ENCODE measurements at regions not wholly inside any gene's neighbourhood (a gene's known extent, or its start where the extent isn't known, plus 50 kb on each side); places are given as distances from the start of the nearest gene placed in this dataset.
"Not testable (repeated sequence)": the region's sequence is repeated elsewhere in the genome, so short reads cannot be mapped to it uniquely, and the experiment has no call there.

DNA sequence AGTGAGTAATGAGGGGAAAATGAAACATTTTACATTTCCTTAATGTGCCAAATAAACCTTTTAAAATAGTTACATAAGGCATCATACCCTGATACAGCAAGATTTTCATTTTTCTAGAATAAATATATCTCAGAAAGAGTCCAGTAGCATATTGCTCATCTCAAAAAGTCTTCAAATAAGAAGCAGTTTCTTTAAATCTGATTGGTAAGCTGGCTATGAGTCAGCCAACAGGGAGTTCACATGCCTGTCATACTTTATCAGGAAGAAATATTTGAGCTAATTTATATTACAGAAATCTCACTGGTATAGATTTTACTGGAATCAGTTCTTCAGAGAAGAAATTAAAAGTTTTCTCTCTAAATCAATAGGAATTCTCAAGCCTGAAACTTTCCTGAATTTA is 258.1 kb downstream of the C11orf87 start:
- DNase-seq (ENCODE audit: low read depth in 2 of 2) = no peak

DNA sequence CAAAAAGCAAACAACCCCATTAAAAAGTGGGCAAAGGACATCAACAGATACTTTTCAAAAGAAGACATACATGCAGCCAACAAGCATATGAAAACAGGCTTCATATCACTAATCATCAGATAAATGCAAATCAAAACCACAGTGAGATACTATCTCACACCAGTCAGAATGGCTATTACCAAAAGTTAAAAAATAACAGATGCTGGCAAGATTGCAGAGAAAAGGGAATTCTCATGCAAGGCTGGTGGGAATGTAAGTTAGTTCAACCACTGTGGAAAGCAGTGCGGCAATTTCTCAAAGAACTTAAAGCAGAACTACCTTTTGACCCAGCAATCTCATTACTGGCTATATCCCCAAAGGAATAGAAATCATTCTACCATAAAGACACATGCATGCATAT is 260.8 kb downstream of the C11orf87 start:
- not testable (repeated sequence) for DNase-seq (ENCODE audit: low read depth in 2 of 2)

DNA sequence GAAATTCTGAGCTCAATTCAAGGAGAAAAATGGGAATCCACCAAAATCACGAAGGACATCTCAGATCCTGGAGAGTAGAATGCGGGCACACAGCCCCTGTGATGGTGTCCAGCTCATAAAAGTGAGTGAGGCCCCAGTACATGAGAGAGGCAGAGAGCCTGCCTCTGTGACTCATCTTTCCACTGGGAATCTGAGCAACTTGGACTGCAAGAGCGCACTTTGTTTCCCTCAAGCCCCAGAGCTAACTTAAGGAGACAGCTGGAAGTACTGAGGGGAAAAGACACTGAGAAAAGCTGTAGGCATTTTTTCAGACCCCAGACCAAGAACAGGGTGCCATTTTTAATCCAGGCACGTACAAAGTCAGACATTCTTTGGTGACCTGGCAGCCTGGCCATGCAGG is 273.7 kb downstream of the C11orf87 start:
- DNase-seq (ENCODE audit: low read depth in 2 of 2) = no peak

DNA sequence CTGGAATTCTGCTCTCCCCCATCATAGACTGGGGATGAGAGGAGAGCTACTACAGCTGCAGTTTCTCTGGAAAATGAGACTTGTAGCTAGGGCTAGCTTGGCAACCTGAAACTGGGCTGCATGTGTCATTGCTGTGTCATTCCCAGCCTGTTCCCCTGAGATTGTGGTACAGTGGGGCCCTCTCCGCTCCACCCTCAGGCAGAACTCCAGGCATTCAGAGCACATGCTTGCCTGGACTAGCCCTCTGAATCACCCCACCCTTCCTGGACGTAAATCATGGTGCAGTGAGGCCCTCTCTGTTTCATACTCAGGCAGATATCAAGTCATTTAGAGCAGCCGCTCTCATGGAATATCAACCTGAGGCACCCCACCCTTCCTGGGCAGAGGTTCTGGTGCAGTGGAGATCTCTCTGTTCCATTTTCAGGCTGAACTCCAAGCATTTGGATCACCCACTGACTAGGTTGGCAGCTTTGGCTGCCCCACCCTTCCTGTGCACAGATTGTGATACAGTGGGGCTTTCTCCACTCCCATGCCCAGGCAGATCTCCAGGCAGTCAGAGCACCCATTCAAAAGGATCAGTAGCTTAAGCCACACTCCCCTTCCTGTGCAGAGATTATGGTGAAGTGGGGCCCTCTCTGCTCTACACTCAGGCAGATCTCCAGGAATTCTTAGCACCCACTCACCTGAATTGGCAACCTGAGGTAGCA is 274.4 kb downstream of the C11orf87 start:
- DNase-seq (ENCODE audit: low read depth in 2 of 2) = no peak

DNA sequence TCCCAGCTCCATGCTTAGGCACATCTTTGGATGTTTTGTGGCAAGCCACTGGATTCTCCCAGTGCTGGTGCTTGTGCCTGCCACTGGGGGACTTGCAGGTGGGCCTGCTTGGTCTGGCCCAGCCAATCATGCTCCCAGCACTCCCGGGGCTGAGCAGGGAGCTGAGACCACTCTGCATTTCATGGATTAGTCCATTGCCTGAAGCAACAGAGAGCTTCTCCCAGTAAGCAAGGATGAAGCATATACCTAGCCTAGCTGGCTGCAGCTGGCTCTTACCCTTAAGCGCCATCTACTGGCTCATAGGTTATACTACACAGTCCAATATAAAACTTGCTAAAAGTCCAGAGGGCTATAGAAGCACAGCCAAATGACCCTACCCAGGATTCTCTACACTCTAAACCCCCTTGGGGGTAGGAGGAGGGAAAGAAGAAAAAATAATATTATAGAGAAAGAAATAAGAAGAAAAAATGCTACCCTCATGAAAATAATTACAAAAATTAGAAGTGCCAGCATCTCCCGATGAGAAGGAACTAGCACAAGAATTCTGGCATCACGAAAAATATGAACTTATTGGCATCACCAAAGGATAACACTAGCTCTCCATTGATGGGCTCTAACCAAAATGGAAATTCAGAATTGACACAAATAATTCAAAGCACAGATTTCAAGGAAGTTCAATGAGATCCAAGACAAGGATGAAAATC is 275.3 kb downstream of the C11orf87 start:
- DNase-seq (ENCODE audit: low read depth in 2 of 2) = no peak

DNA sequence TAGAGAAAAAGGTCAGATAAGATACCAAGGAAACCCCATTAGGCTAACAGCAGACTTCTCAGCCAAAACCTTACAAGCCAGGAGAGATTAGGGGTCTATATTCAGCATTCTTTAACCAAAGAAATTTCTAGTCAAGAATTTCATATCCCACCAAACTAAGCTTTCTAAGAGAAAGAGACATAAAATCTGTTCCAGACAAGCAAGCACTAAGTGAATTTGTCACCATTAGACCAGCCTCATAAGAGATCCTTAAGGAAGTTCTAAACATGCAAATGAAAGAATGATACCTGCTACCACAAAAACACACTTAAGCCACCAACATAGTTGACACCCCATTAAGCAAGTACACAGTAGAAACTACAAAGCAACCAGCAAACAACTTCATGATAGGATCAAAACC is 276.2 kb downstream of the C11orf87 start:
- no peak for DNase-seq (ENCODE audit: low read depth in 2 of 2)

DNA sequence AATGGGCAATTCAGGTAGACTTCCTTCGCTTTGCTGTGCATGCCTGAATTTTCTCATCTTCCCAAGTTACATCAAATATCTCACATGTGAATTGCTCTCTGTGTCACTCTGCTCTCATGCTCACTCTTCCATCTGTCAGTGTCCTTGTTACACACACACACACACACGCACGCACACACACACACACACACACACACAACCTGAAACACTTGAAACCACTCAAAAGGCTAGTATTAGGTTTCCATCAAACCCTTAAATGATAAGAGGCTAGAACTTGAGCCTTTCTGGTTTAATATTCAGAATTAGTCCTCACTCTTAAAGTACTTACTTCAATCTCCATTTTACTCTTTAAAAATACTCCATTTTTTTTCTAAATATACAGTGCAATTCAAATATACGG is 282.4 kb downstream of the C11orf87 start:
- DNase-seq (ENCODE audit: low read depth in 2 of 2) = no peak

DNA sequence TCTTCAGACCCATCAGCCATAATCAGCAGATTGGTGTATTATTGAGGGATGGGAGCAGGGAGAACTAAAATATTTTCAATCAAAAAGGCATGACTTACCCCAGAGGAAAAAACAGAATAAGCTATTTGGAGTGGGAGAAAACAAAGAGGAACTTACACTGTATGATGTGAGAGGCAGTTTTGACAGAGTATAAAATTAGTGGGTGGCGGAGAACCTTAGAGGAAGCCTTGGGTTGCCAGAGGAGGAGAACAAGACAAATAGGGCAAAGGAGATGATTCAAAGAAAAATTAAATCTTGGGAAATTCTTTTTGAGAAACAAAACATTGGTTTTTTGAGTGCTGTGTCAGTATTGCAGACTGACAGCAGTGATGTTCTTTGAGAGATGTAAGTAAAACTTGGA is 285.0 kb downstream of the C11orf87 start:
- no peak for DNase-seq (ENCODE audit: low read depth in 2 of 2)

DNA sequence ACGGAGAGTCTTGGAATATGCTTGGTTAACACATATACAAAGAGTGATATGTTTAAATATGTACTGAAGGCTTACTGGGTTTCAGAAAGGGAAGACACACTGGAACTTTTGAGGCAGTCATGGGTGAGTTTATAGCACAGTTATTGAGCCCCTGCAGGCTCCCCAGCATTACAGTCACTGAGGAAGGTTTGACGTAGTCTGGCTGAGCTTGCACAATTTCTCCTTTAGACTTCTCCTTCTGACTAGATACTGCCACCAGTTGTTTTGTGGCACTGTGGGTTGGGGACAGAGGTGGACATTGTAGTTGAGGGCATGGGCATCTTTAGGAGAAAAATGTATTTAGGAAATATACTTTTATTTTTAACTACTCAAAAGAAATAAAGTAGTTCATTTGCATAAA is 285.4 kb downstream of the C11orf87 start:
- DNase-seq (ENCODE audit: low read depth in 2 of 2) = no peak

DNA sequence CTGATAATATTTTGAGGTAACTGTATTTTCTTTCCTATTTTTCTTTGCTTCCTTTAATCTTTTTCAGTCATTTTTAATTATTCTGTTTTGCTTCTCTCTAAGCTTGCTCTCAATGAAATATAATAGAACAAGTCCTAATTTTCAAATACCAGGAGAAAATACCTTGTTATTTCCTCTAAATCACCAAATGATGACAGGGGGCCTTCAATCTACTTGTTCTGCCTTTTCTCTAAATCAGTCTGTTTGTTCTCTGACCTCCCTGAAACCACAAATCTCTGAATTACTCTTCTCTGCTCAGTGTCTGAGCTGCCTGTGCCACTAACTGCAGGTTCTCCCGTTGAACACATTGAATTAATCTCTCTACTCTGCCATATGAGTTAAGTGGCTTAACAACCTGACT is 286.2 kb downstream of the C11orf87 start:
- no peak for DNase-seq (ENCODE audit: low read depth in 2 of 2)

DNA sequence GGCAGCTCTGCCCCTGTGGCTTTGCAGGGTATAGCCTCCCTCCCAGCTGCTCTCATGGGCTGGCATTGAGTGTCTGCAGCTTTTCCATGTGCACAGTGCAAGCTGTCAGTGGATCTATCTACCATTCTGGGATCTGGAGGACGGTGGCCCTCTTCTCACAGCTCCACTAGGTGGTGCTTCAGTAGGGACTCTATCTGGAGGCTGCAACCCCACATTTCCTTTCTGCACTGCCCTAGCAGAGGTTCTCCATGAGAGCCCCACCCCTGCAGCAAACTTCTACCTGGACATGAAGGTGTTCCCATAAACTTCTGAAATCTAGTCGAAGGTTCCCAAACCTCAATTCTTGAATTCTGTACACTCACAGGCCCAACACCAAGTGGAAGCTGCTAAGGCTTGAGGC is 292.5 kb downstream of the C11orf87 start:
- not testable (repeated sequence) for DNase-seq (ENCODE audit: low read depth in 2 of 2)

DNA sequence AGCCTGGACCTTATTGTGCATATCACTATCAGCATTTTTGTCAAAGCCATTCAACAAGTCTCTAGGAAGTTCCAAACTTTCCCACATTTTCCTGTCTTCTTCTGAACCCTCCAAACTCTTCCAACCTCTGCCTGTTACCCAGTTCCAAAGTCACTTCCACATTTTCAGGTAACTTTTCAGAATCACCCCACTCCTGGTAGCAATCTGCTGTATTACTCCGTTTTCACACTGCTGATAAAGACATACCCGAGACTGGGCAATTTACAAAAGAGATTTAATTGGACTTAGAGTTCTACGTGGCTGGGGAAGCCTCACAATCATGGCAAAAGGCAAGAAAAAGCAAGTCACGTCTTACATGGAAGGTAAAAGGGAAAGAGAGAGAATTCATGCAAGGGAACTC is 293.4 kb downstream of the C11orf87 start:
- not testable (repeated sequence) for DNase-seq (ENCODE audit: low read depth in 2 of 2)

DNA sequence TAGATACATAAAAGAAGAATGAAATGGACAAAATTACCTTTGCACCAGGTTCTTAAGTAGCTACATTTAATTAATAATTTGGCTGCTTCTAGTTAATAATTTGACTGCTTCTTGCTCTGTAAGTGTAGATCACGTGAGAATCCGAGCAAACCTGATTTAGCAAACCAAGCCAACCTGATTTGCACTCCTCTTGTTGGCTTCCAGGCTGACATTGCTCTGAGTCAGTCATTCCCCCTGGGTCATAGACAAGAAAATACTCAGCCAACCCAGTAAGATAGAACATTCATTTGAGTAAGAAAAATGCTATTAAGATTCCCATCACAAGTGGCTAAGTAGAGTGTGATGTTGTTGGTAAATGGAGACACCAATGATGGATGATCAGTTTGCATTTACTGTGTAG is 304.1 kb downstream of the C11orf87 start:
- DNase-seq (ENCODE audit: low read depth in 2 of 2) = no peak

DNA sequence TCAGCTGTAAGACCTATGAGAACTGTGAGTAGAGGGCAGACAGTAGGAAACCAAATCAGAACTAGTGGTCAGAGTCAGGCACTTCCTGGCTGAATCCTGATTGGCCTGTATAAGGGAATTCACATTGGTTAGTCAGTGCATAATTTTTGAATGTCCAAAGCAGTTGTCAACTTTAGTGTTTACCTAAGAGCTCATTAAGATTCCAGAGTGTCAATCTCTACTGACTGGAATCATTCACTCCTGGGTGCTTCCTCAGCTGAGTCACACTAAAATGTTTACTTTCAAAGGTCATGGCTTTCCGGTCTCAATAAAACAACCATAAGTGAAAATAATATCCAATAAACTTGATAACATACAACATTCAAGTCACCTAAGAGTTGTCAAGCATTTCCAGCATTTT is 306.1 kb downstream of the C11orf87 start:
- DNase-seq (ENCODE audit: low read depth in 2 of 2) = no peak

DNA sequence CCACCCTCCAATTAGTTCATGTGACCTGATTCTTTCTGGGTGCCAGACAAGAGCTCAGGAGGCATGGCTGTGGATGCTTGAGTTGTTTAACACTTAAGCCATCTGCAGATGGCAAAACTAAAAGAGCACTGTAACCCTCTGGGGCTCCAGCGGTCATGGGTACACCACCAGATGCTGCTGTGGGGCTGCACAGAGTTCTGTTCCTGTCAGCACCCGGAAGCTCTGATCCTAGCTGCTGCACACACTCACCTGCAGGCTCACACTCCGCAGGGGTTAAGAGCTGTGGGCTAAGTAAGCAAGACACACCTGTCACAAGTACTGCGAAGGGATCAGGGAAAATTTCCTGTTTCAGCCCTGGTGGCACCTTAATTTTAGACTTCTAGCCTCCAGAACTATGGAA is 307.8 kb downstream of the C11orf87 start:
- no peak for DNase-seq (ENCODE audit: low read depth in 2 of 2)

DNA sequence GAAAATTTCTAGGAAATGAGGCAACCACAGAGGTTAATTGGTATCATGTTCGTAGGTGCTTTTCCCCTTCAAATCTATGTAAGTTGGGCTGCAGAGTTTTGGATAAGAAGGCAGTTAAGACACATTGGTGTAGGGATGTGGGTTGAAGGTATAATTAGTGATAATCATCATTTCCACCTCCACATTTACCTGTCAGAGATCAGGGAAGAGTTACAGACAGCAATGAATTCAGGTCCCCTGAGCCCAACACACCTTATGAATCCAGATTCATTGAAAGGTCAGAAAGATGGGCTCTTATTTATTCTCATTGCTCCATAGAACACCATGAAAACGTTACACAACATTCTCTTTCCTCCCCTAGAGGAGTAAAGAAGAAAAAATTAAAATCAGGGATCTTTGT is 308.7 kb downstream of the C11orf87 start:
- no peak for DNase-seq (ENCODE audit: low read depth in 2 of 2)

DNA sequence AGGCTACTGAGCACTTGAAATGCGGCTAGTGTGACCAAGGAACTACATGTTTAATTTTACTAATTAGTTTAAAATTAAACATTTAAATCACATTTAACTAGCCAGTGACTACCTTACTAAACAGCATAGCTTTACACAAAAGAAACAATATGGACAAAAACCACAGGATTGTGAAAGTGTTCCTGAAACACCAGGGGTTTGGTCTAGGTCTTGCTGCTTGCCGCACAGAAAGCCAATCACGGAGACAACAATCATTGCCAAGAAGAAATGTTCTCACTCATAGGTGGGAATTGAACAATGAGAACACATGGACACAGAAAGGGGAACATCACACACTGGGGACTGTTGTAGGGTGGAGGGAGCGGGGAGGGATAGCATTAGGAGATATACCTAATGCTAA is 309.5 kb downstream of the C11orf87 start:
- DNase-seq (ENCODE audit: low read depth in 2 of 2) = no peak

DNA sequence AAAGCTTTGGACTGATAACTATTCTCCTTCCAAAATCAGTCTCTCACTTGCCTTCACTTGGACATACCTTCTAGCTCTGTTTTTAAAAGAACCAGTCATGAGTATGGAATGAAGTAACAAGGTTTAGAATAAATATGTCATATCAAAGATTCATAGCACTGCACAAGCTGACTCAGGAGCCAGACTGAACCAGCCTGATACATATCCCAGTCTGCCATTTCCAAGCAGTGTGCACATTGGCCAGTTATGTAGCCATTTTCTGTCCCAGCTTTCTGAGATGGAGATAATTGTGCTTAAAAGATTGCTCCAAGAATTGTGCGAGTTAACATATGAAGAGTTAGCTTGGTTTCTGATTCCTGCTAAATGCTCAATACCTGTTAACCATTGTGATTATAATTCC is 311.3 kb downstream of the C11orf87 start:
- no peak for DNase-seq (ENCODE audit: low read depth in 2 of 2)

DNA sequence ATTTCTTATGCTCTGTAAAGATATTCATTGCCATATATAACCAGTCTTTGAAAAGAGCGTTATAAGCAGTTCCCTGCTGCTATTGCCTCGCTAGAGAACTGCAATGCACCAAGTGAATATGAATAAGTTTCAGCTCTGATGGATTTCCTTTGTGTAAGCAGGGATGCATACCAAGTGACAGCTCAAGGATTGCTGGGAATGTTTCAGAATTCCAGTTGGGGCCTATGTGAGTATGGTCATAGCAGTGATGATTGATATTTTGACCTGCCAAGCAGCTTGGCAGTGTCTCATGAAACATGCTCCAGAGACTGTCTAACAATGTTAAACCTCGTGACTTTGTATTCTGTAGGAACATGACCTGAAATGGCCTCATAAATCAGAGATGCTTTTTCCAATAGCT is 312.6 kb downstream of the C11orf87 start:
- DNase-seq (ENCODE audit: low read depth in 2 of 2) = no peak

DNA sequence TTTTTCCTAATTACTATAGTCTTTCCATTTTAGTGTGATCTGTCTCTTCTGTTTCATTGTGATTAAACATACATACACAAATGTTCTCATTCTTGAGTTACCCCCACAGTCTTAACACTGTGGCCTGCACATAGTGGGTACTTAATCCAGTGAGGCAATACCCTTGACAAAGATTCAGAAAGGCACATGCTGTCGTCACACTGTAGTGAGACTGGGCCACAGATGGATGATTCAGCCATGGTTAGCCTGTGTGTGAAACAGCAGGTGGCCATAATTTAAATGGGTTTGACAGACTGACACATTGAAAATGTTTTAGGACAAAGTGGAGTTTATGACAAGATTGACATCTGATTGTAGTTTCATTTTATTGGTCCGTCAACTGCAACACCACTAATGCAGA is 313.1 kb downstream of the C11orf87 start:
- no peak for DNase-seq (ENCODE audit: low read depth in 2 of 2)

DNA sequence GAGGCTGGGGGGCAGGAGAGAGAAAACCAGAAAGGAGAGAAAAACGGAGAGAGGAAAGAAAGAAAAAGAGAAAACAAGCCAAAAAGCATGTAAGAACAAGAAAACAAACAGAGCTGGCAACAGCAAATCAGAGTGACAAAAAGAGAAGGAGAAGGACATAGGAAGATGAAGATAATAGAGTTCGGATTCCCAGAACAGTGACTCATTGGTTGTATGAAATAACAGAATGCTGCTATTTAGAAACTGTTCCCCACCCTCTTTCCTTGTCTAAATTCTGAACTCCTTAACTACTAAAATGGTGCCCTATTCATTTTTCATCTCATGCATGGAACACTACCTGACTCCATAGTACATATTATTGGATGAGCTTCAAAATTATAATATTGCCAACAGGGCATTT is 317.4 kb downstream of the C11orf87 start:
- no peak for DNase-seq (ENCODE audit: low read depth in 2 of 2)

DNA sequence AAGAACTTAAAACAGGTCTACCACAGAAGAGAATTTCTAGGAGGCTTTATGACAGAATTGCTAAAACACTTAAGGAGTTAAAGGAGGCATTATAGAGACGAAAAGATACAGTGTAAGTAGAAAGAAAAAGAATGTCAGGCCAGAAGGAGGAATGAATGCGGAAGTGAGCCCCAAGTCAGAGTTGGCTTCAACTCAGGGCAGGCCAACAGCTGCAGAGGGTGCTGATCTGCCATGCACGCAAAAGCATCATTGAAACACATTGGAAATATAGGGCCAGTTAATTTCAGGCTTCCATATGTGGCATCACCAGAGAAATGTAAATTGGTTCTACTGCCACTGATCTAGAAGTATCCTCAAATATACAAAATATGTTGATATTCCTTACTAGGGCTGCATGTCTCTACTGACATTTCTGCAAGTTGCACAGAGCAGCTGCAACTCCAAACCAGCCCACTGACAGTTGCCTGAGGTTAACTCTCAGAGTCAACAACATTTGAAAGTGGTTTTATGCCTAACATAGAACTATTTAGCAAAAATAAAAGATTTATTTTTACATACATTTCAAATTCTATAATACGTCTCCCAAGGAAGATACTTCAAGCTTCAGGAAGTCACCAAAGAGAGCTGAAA is 324.1 kb downstream of the C11orf87 start:
- DNase-seq (ENCODE audit: low read depth in 2 of 2) = no peak

DNA sequence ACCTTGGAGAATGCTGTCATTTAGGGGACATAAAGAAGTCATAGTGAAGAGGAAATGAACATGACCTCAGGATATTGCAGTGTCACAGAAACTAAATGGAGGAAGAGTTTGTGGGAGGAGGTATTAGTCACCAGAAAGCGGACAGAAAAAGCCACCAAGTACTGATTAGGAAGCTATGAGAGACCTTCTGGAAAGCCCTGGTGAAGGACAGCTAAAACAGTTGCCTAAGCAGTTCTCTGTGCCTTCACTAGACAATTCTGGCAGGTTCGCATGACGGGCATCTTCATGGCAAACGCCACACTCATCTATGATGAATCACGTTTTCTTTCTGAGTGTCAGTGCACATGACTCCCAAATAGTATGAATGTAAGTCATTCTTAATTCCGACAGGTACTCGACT is 325.8 kb downstream of the C11orf87 start:
- no peak for DNase-seq (ENCODE audit: low read depth in 2 of 2)
